Activated naive CD4-positive, alpha-beta T cell treated with anti-CD3 and anti-CD28 coated beads, Interleukin-2, amount 50 U/mL, for 72 hours (primary cell): ENCODE measurements at regions not wholly inside any gene's neighbourhood (a gene's known extent, or its start where the extent isn't known, plus 50 kb on each side); places are given as distances from the start of the nearest gene placed in this dataset.
"Not testable (repeated sequence)": the region's sequence is repeated elsewhere in the genome, so short reads cannot be mapped to it uniquely, and the experiment has no call there.

ENCODE experiments used
- ATAC-seq, 2 donors: fragments of 150-1000 bp; cut with Tn5 transposase; 2 replicates each; pipeline ENCODE4 v1.10.0; 2021; ENCODE audit warnings: mild to moderate bottlenecking in 2 of 2, moderate library complexity in 2 of 2
- DNase-seq, 2 donors: peaks; one replicate each; pipeline ENCODE4 v3.0.0; 2021 to 2022; ENCODE audit warnings: low spot score in 2 of 2
- H3K27ac Mint-ChIP-seq, 2 donors: one replicate each; pipeline ENCODE4 v1.8.0; 2022; ENCODE audit warnings: mild to moderate bottlenecking in 2 of 2, mixed read lengths in 2 of 2
- H3K36me3 Mint-ChIP-seq, 2 donors: one replicate each; pipeline ENCODE4 v1.8.0; 2022; ENCODE audit warnings: mixed read lengths in 2 of 2
- H3K9me3 Mint-ChIP-seq, 2 donors: one replicate each; pipeline ENCODE4 v1.8.0; 2022; ENCODE audit warnings: mixed read lengths in 2 of 2

GRCh38 chr4:60868232-60868960, 331.7 kb upstream of the ADGRL3 start:
- peaks cover 20 to 32% of the 10 kb centered on the region in 2 donors for H3K9me3 Mint-ChIP-seq
- peaks cover 0 to 5% of the 10 kb centered on the region in 2 donors for H3K36me3 Mint-ChIP-seq
- no peak overlapping the region for H3K27ac Mint-ChIP-seq
- ATAC-seq (no peak), DNase-seq (no peak)

- H3K9me3 Mint-ChIP-seq, result peaks cover 4 to 8% of the 10 kb centered on the region in 2 donors
- DNase-seq (no peak), ATAC-seq (no peak)
- no peaks in the 10 kb centered on the region for H3K36me3 Mint-ChIP-seq
- no peak overlapping the region for H3K27ac Mint-ChIP-seq
These were observed 320.9 kb upstream of the ADGRL3 start for GRCh38 chr4:60879135-60879701.

- ATAC-seq (no peak), DNase-seq (no peak)
- Mint-ChIP-seq H3K9me3 (peaks cover 26 to 31% of the 10 kb centered on the region in 2 donors), H3K27ac (no peak overlapping the region), H3K36me3 (no peaks in the 10 kb centered on the region)
These were observed 315.5 kb upstream of the ADGRL3 start for GRCh38 chr4:60884587-60884986.

- peaks cover 30 to 35% of the 10 kb centered on the region in 2 donors for H3K9me3 Mint-ChIP-seq
- ATAC-seq (no peak), DNase-seq (no peak)
- H3K27ac Mint-ChIP-seq, result no peak overlapping the region
- H3K36me3 Mint-ChIP-seq, result no peaks in the 10 kb centered on the region
These were observed 315.1 kb upstream of the ADGRL3 start for GRCh38 chr4:60885011-60885410.

- Mint-ChIP-seq H3K9me3 (peaks cover 33 to 34% of the 10 kb centered on the region in 2 donors), H3K27ac (no peak overlapping the region)
- no peak for ATAC-seq
These were observed 309.4 kb upstream of the ADGRL3 start for GRCh38 chr4:60890743-60891142.

GRCh38 chr4:60891947-60892346, 308.2 kb upstream of the ADGRL3 start:
- H3K36me3 Mint-ChIP-seq, result no peaks in the 10 kb centered on the region
- H3K9me3 Mint-ChIP-seq, result peaks cover 33 to 34% of the 10 kb centered on the region in 2 donors
- no peak overlapping the region for H3K27ac Mint-ChIP-seq
- ATAC-seq, result no peak
- no peak for DNase-seq

More at GRCh38 chr4:60890743-60891142, 309.4 kb upstream of the ADGRL3 start:
- no peaks in the 10 kb centered on the region for H3K36me3 Mint-ChIP-seq
- no peak for DNase-seq

- no peak for ATAC-seq
- no peak for DNase-seq
- Mint-ChIP-seq H3K36me3 (no peaks in the 10 kb centered on the region), H3K27ac (no peak overlapping the region), H3K9me3 (peaks cover 5 to 13% of the 10 kb centered on the region in 2 donors)
These were observed 302.7 kb upstream of the ADGRL3 start for GRCh38 chr4:60897415-60897814.

GRCh38 chr4:60905162-60905561, 295.0 kb upstream of the ADGRL3 start:
- no peaks in the 10 kb centered on the region for H3K36me3 Mint-ChIP-seq
- ATAC-seq (no peak), DNase-seq (no peak)
- peaks cover 10 to 11% of the 10 kb centered on the region in 2 donors for H3K9me3 Mint-ChIP-seq
- no peak overlapping the region for H3K27ac Mint-ChIP-seq

GRCh38 chr4:60911127-60911526, 289.0 kb upstream of the ADGRL3 start:
- ATAC-seq (no peak), DNase-seq (no peak)
- peaks cover 9 to 15% of the 10 kb centered on the region in 2 donors for H3K9me3 Mint-ChIP-seq
- H3K36me3 Mint-ChIP-seq, result no peaks in the 10 kb centered on the region
- no peak overlapping the region for H3K27ac Mint-ChIP-seq

GRCh38 chr4:60913002-60913401, 287.1 kb upstream of the ADGRL3 start:
- DNase-seq, result no peak
- Mint-ChIP-seq H3K27ac (no peak overlapping the region), H3K9me3 (peaks cover 9 to 11% of the 10 kb centered on the region in 2 donors), H3K36me3 (no peaks in the 10 kb centered on the region)
- ATAC-seq, result no peak

- DNase-seq, result no peak
- Mint-ChIP-seq H3K36me3 (no peaks in the 10 kb centered on the region), H3K27ac (no peak overlapping the region), H3K9me3 (peaks cover 9 to 11% of the 10 kb centered on the region in 2 donors)
- no peak for ATAC-seq
These were observed 286.5 kb upstream of the ADGRL3 start for GRCh38 chr4:60913671-60914070.

GRCh38 chr4:60921735-60922134, 278.4 kb upstream of the ADGRL3 start:
- H3K27ac Mint-ChIP-seq, ATAC-seq: not testable (repeated sequence)

GRCh38 chr4:60923075-60923474, 277.1 kb upstream of the ADGRL3 start:
- DNase-seq (no peak), ATAC-seq (no peak)
- no peak overlapping the region for H3K27ac Mint-ChIP-seq
- H3K36me3 Mint-ChIP-seq, result no peaks in the 10 kb centered on the region
- H3K9me3 Mint-ChIP-seq, result peaks cover 0 to 11% of the 10 kb centered on the region in 2 donors

More at GRCh38 chr4:60921735-60922134, 278.4 kb upstream of the ADGRL3 start:
- H3K9me3 Mint-ChIP-seq, DNase-seq, H3K36me3 Mint-ChIP-seq: not testable (repeated sequence)

- Mint-ChIP-seq H3K36me3 (no peaks in the 10 kb centered on the region), H3K9me3 (peaks cover 0 to 11% of the 10 kb centered on the region in 2 donors), H3K27ac (no peak overlapping the region)
- ATAC-seq, result no peak
- DNase-seq, result no peak
These were observed 273.5 kb upstream of the ADGRL3 start for GRCh38 chr4:60926624-60927023.

- Mint-ChIP-seq H3K36me3 (no peaks in the 10 kb centered on the region), H3K9me3 (peaks cover 0 to 11% of the 10 kb centered on the region in 2 donors), H3K27ac (no peak overlapping the region)
- DNase-seq (no peak), ATAC-seq (no peak)
These were observed 269.3 kb upstream of the ADGRL3 start for GRCh38 chr4:60930866-60931265.

GRCh38 chr4:60934566-60935295, 265.4 kb upstream of the ADGRL3 start:
- ATAC-seq (no peak), DNase-seq (no peak)
- H3K9me3 Mint-ChIP-seq, result no peaks in the 10 kb centered on the region
- H3K36me3 Mint-ChIP-seq, result no peaks in the 10 kb centered on the region
- H3K27ac Mint-ChIP-seq, result no peak overlapping the region

GRCh38 chr4:60938181-60938580, 261.9 kb upstream of the ADGRL3 start:
- DNase-seq (no peak), ATAC-seq (no peak)
- Mint-ChIP-seq H3K36me3 (no peaks in the 10 kb centered on the region), H3K27ac (no peak overlapping the region), H3K9me3 (no peaks in the 10 kb centered on the region)
